ENCODE measurements at regions not wholly inside any gene's neighbourhood (a gene's known extent, or its start where the extent isn't known, plus 50 kb on each side); places are given as distances from the start of the nearest gene placed in this dataset.

- no peak overlapping the region for H3K27ac ChIP-seq
- H3K4me1 ChIP-seq: no peaks in the 10 kb centered on the region
- intact Hi-C loops (cut with DNase I): no loop called here
- H3K36me3 ChIP-seq: no peaks in the 10 kb centered on the region
- H3K27me3 ChIP-seq: no peaks in the 10 kb centered on the region
- TF ChIP-seq CTCF (IDR thresholded peaks at IDR 0.05): no peak
- no peak for TF ChIP-seq POLR2A (IDR thresholded peaks at IDR 0.05)
- DNase-seq: no peak
- H3K9me3 ChIP-seq: no peaks in the 10 kb centered on the region
- WGBS (ENCODE audit: insufficient coverage, low coverage, low lambda C conversion rate, missing lambda C conversion rate): 38% methylated on average over 9 of the region's 9 CpGs
- H3K4me3 ChIP-seq: no peak overlapping the region
- ATAC-seq: peak in 1 of 4 donors; percentile 21
Observed at GRCh38 chr6:951399-952181, 258.7 kb upstream of the EXOC2 start.

- no peaks in the 10 kb centered on the region for H3K36me3 ChIP-seq
- TF ChIP-seq POLR2A (IDR thresholded peaks at IDR 0.05): no peak
- no peaks in the 10 kb centered on the region for H3K4me1 ChIP-seq
- peaks cover 0 to 2% (median 0%) of the 10 kb centered on the region in 4 donors for H3K9me3 ChIP-seq
- no peak overlapping the region for H3K27ac ChIP-seq
- intact Hi-C loops (cut with DNase I): no loop called here
- H3K4me3 ChIP-seq: no peak overlapping the region
- no peaks in the 10 kb centered on the region for H3K27me3 ChIP-seq
- DNase-seq: no peak
- 48% methylated on average over 5 of the region's 7 CpGs for WGBS (ENCODE audit: insufficient coverage, low coverage, low lambda C conversion rate, missing lambda C conversion rate)
- ATAC-seq: no peak
Observed at GRCh38 chr6:947235-947934, 254.4 kb upstream of the EXOC2 start.

- Histone ChIP-seq H3K4me3 (no peak overlapping the region), H3K27me3 (no peaks in the 10 kb centered on the region), H3K36me3 (no peaks in the 10 kb centered on the region), H3K27ac (no peak overlapping the region), H3K4me1 (no peaks in the 10 kb centered on the region), H3K9me3 (peaks cover 0 to 2% (median 0%) of the 10 kb centered on the region in 4 donors)
- ATAC-seq (no peak), DNase-seq (no peak)
- 42% methylated on average over 3 of the region's 3 CpGs for WGBS (ENCODE audit: insufficient coverage, low coverage, low lambda C conversion rate, missing lambda C conversion rate)
- intact Hi-C loops (cut with DNase I): no loop called here
- no peak for TF ChIP-seq CTCF (IDR thresholded peaks at IDR 0.05)
- TF ChIP-seq POLR2A (IDR thresholded peaks at IDR 0.05): no peak
Observed at GRCh38 chr6:946546-946945, 253.6 kb upstream of the EXOC2 start.

- no peaks in the 10 kb centered on the region for H3K36me3 ChIP-seq
- no peaks in the 10 kb centered on the region for H3K4me1 ChIP-seq
- peaks cover 0 to 2% (median 0%) of the 10 kb centered on the region in 4 donors for H3K9me3 ChIP-seq
- no peaks in the 10 kb centered on the region for H3K27me3 ChIP-seq
- DNase-seq (no peak), ATAC-seq (no peak)
- WGBS (ENCODE audit: insufficient coverage, low coverage, low lambda C conversion rate, missing lambda C conversion rate): 87% methylated on average over 6 of the region's 12 CpGs
- H3K27ac ChIP-seq: no peak overlapping the region
- no peak overlapping the region for H3K4me3 ChIP-seq
- TF ChIP-seq CTCF (IDR thresholded peaks at IDR 0.05) (no peak), POLR2A (IDR thresholded peaks at IDR 0.05) (no peak)
- intact Hi-C loops (cut with DNase I): no loop called here
Observed at GRCh38 chr6:939526-940252, 246.8 kb upstream of the EXOC2 start.
